AG04450 (cell line): ENCODE measurements at regions not wholly inside any gene's neighbourhood (a gene's known extent, or its start where the extent isn't known, plus 50 kb on each side); places are given as distances from the start of the nearest gene placed in this dataset.

Source experiments
- CTCF ChIA-PET: fragments of 300-600, 350-600 bp; formaldehyde crosslinking; extraction: SDS; loops from one replicate; lab custom pipeline; 2022; ENCODE audit warnings: antibody characterized with exemption, inconsistent platforms; lab: Charles Lee
- POLR2A ChIA-PET: fragments of 350-600 bp; formaldehyde crosslinking; extraction: SDS; loops from one replicate; lab custom pipeline; 2021; ENCODE audit warnings: antibody characterized with exemption, inconsistent platforms; lab: Yijun Ruan, JAX
- DNase-seq: peaks from one replicate; pipeline ENCODE4 v3.0.0-alpha.2; 2011; ENCODE audit warnings: low read depth, low spot score
- H3K27ac ChIP-seq: one replicate; pipeline ENCODE4 v1.5.1; 2012; ENCODE audit warnings: low read depth, low read length, control low read depth
- H3K27me3 ChIP-seq: one replicate; pipeline ENCODE4 v1.6.0; 2012; ENCODE audit warnings: low read length; ENCODE audit not compliant: control insufficient read depth, insufficient read depth
- H3K4me3 ChIP-seq: 2 replicates; pipeline ENCODE4 v1.5.1; 2011; ENCODE audit warnings: mild to moderate bottlenecking, low read depth, low read length, control low read depth
- H3K9me3 ChIP-seq: 2 replicates; pipeline ENCODE4 v1.5.1; 2012; ENCODE audit warnings: low read length; ENCODE audit not compliant: control insufficient read depth, insufficient read depth
- CTCF ChIP-seq: IDR thresholded peaks from 2 replicates; pipeline ENCODE4 v1.5.1; 2011; ENCODE audit warnings: low read depth, low read length, control low read depth, inconsistent platforms

GRCh38 chr5:175363300-175363699 is 80.7 kb downstream of the DRD1 start:
- no peak overlapping the region for H3K27ac ChIP-seq
- POLR2A ChIA-PET, result no interaction called here
- H3K27me3 ChIP-seq, result no peaks in the 10 kb centered on the region
- no peak overlapping the region for H3K4me3 ChIP-seq
- CTCF ChIA-PET, result no interaction called here
- no peak for DNase-seq
- no peaks in the 10 kb centered on the region for H3K9me3 ChIP-seq
- TF ChIP-seq CTCF, result no peak

- Histone ChIP-seq H3K9me3 (no peaks in the 10 kb centered on the region), H3K27ac (no peak overlapping the region), H3K4me3 (no peak overlapping the region), H3K27me3 (no peaks in the 10 kb centered on the region)
- no peak for DNase-seq
- CTCF ChIA-PET, result no interaction called here
- POLR2A ChIA-PET, result no interaction called here
- no peak for TF ChIP-seq CTCF
These were observed 86.0 kb downstream of the DRD1 start for GRCh38 chr5:175357995-175358394.

- CTCF ChIA-PET, result no interaction called here
These were observed 87.6 kb downstream of the DRD1 start for GRCh38 chr5:175356428-175356827.

GRCh38 chr5:175354964-175355363 is 89.0 kb downstream of the DRD1 start:
- TF ChIP-seq CTCF, result no peak
- no peak for DNase-seq

More at GRCh38 chr5:175356428-175356827, 87.6 kb downstream of the DRD1 start:
- POLR2A ChIA-PET, result no interaction called here
- no peak for DNase-seq
- no peaks in the 10 kb centered on the region for H3K27me3 ChIP-seq
- no peak for TF ChIP-seq CTCF
- no peaks in the 10 kb centered on the region for H3K9me3 ChIP-seq
- H3K27ac ChIP-seq, result no peak overlapping the region
- H3K4me3 ChIP-seq, result no peak overlapping the region

GRCh38 chr5:175353926-175354325 is 90.1 kb downstream of the DRD1 start:
- CTCF ChIA-PET, result no interaction called here

More at GRCh38 chr5:175354964-175355363, 89.0 kb downstream of the DRD1 start:
- Histone ChIP-seq H3K4me3 (no peak overlapping the region), H3K27ac (no peak overlapping the region), H3K9me3 (no peaks in the 10 kb centered on the region), H3K27me3 (no peaks in the 10 kb centered on the region)
- POLR2A ChIA-PET, result interaction anchor here (1.0 kb wide), 1 partner anchor 27 kb away, joined by 3 read pairs; no protein-coding TSS in a partner anchor
- CTCF ChIA-PET, result no interaction called here

More at GRCh38 chr5:175353926-175354325, 90.1 kb downstream of the DRD1 start:
- H3K4me3 ChIP-seq, result no peak overlapping the region
- TF ChIP-seq CTCF, result no peak
- no peaks in the 10 kb centered on the region for H3K27me3 ChIP-seq
- H3K9me3 ChIP-seq, result no peaks in the 10 kb centered on the region
- no peak overlapping the region for H3K27ac ChIP-seq
- POLR2A ChIA-PET, result interaction anchor here (0.6 kb wide), 1 partner anchor 12 kb away, joined by 5 read pairs; no protein-coding TSS in a partner anchor
- DNase-seq, result no peak
